Glutamatergic neuron (in vitro differentiated cells): ENCODE measurements at regions not wholly inside any gene's neighbourhood (a gene's known extent, or its start where the extent isn't known, plus 50 kb on each side); places are given as distances from the start of the nearest gene placed in this dataset.

Experiments used
- DNase-seq: peaks from one replicate; pipeline ENCODE4 v3.0.0; 2022
- H3K27ac Mint-ChIP-seq: one replicate; pipeline ENCODE4 v1.8.0; 2020; ENCODE audit warnings: mild to moderate bottlenecking, mixed read lengths, inconsistent platforms; ENCODE audit not compliant: unreplicated experiment
- H3K27me3 Mint-ChIP-seq: one replicate; pipeline ENCODE4 v1.8.0; 2020; ENCODE audit warnings: mild to moderate bottlenecking, moderate library complexity, mixed read lengths, inconsistent platforms; ENCODE audit not compliant: unreplicated experiment
- H3K36me3 Mint-ChIP-seq: one replicate; pipeline ENCODE4 v1.8.0; 2020; ENCODE audit warnings: mild to moderate bottlenecking, mixed read lengths, inconsistent platforms; ENCODE audit not compliant: unreplicated experiment
- H3K4me1 Mint-ChIP-seq: one replicate; pipeline ENCODE4 v1.8.0; 2020; ENCODE audit warnings: mild to moderate bottlenecking, low read depth, mixed read lengths, inconsistent platforms; ENCODE audit not compliant: unreplicated experiment
- H3K4me3 Mint-ChIP-seq: one replicate; pipeline ENCODE4 v1.8.0; 2020; ENCODE audit warnings: mild to moderate bottlenecking, mixed read lengths, inconsistent platforms; ENCODE audit not compliant: unreplicated experiment
- H3K9me3 Mint-ChIP-seq: one replicate; pipeline ENCODE4 v1.8.0; 2020; ENCODE audit warnings: mild to moderate bottlenecking, moderate library complexity, mixed read lengths, inconsistent platforms; ENCODE audit not compliant: unreplicated experiment
- TF ChIP-seq, protein P1 (sequence below): fragments of 200-600 bp; sonication (generic); IDR thresholded peaks from one replicate; pipeline ENCODE4 v1.5.0; 2021; ENCODE audit not compliant: partially characterized antibody, unreplicated experiment

DNA sequence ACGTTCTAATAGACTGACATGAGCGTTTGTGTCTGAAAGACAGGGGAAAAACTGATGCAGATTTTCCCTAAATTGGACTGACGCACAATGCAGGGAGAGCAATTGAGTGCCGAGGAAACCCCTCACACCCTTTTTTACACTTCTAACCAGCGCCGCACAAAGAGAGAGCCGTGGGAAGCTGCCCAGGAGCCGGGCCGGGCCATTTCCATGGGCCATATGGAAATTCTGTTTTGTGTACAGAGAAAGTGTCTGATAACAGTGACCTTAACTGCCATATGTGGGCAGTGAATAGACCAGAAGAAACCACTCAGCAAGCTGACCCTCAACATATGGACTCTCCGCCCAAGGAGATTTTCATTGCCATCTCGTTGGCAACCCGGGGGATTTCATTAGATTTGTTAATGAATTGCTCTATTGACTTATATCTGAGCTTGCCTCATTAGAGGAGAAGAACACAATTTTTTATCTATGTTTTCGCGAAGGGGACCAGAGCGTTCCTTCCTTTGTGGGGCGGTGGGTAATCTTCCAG, 225.9 kb upstream of the IRX3 start:
- peak; percentile 56 for DNase-seq
- Mint-ChIP-seq H3K36me3 (no peaks in the 10 kb centered on the region), H3K4me3 (peak overlapping the region; percentile 47), H3K4me1 (peaks cover 68% of the 10 kb centered on the region), H3K27me3 (peaks cover 11% of the 10 kb centered on the region), H3K9me3 (peaks cover 25% of the 10 kb centered on the region), H3K27ac (peak overlapping the region; percentile 94)
- TF ChIP-seq, protein P1, sequence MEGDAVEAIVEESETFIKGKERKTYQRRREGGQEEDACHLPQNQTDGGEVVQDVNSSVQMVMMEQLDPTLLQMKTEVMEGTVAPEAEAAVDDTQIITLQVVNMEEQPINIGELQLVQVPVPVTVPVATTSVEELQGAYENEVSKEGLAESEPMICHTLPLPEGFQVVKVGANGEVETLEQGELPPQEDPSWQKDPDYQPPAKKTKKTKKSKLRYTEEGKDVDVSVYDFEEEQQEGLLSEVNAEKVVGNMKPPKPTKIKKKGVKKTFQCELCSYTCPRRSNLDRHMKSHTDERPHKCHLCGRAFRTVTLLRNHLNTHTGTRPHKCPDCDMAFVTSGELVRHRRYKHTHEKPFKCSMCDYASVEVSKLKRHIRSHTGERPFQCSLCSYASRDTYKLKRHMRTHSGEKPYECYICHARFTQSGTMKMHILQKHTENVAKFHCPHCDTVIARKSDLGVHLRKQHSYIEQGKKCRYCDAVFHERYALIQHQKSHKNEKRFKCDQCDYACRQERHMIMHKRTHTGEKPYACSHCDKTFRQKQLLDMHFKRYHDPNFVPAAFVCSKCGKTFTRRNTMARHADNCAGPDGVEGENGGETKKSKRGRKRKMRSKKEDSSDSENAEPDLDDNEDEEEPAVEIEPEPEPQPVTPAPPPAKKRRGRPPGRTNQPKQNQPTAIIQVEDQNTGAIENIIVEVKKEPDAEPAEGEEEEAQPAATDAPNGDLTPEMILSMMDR: no peak

DNA sequence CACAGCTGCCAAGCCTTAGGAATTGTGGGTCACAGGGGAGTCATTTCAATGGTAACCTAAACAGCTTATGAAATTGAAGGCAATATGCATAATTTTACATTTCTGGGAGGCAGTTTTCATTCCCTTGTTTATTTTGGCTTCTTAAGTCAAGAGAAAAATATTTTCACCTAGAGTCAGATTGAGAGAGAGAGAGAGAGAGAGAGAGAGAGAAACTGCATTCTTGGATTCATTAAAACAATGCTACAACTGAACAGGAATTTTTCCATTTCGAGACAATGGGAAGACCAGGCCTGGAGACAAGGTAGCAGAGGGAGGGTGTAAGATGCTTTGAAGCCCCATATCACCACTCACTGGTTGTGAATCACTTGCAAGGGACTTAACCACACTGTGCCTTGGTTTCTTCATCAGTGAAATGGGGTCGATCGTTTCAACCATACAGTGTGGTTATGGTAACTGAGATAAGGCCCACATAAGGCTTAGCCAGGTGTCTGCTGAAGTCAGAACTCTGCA, 224.7 kb upstream of the IRX3 start:
- DNase-seq: no peak
- peaks cover 79% of the 10 kb centered on the region for H3K4me1 Mint-ChIP-seq
- TF ChIP-seq, protein P1: no peak
- no peaks in the 10 kb centered on the region for H3K36me3 Mint-ChIP-seq
- H3K27ac Mint-ChIP-seq: peak overlapping the region; percentile 94
- peaks cover 15% of the 10 kb centered on the region for H3K27me3 Mint-ChIP-seq
- H3K4me3 Mint-ChIP-seq: peak overlapping the region; percentile 17
- H3K9me3 Mint-ChIP-seq: peaks cover 25% of the 10 kb centered on the region

DNA sequence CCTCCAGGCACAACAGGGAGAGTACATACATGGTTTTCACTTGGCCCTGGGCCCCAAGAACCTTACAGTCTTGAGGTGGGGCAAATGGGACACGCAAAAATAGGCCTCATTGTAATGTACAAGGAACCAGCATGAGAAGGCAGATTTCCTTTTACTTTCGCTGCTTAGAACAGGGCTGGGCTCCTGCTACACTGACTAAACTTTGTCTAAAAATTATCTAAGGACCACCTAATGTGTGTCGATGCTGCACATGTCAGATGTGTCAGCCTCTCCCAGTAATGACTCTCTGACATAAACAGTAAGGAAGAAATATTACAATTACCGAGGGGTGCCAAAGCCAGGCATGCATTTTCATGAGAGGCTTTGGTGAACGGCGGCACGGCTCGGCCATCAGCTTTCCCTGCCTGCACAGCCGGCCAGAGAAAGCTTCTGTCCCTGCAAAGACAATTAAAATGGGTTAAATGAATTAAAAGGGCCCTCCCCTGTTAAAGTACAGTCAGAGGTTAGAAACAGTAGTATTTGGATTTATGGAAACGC, 224.2 kb upstream of the IRX3 start:
- peak; percentile 33 for DNase-seq
- H3K27ac Mint-ChIP-seq: peak overlapping the region; percentile 94

DNA sequence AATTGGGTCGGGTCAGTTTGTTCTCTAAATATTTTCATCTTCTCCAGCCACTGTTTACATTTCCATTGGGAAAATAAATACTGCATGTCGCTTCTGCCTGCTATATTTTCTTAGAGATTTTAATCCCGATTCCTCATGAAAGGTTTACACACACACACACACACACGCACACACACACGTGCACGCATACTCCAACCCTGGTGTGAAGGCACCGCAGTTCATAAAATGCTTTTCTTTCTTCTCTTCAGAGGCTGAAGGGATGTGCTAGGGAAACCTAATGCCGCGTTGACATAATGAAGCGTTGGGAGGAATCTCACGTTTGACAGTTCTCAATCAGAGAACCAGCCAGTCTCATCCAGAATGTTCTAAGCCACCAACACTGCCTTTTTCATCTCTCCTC, 222.9 kb upstream of the IRX3 start:
- Mint-ChIP-seq H3K36me3 (no peaks in the 10 kb centered on the region), H3K4me3 (peak overlapping the region; percentile 71), H3K9me3 (peaks cover 23% of the 10 kb centered on the region), H3K27me3 (peaks cover 16% of the 10 kb centered on the region), H3K27ac (peak overlapping the region; percentile 79), H3K4me1 (peaks cover 97% of the 10 kb centered on the region)
- TF ChIP-seq, protein P1: no peak
- DNase-seq: no peak

More for the DNA sequence above, 224.2 kb upstream of the IRX3 start:
- Mint-ChIP-seq H3K36me3 (no peaks in the 10 kb centered on the region), H3K4me3 (peak overlapping the region; percentile 17), H3K9me3 (peaks cover 25% of the 10 kb centered on the region), H3K27me3 (peaks cover 16% of the 10 kb centered on the region), H3K4me1 (peaks cover 84% of the 10 kb centered on the region)
- TF ChIP-seq, protein P1: no peak

DNA sequence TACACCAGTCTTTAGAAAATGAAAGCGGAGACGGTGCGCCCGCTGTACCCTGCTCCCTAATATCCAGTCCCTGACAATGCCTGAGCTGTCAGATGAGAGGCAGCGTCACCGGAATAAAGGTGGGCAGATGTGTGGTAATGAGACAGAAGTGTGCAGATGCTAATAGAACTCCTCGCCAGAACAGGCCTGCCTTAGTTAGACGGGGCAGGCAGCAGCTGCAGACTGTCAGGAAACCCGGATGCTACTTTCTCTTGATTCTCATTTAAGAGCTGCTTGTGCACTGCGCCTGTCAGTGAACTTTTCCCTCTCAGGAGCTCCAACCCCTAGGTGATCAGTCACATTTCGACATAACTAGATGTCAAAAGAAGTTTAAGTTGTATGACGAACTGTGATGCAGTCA, 221.8 kb upstream of the IRX3 start:
- Mint-ChIP-seq H3K27ac (peak overlapping the region; percentile 79), H3K9me3 (peaks cover 22% of the 10 kb centered on the region), H3K27me3 (peaks cover 16% of the 10 kb centered on the region), H3K4me3 (peak overlapping the region; percentile 40), H3K36me3 (no peaks in the 10 kb centered on the region), H3K4me1 (peaks cover 94% of the 10 kb centered on the region)
- DNase-seq: peak; percentile 23
- TF ChIP-seq, protein P1: no peak
